GM12878 (cell line): ENCODE measurements at regions not wholly inside any gene's neighbourhood (a gene's known extent, or its start where the extent isn't known, plus 50 kb on each side); places are given as distances from the start of the nearest gene placed in this dataset.

ENCODE experiments used
- ATAC-seq: fragments of 200-7000 bp; cut with Tn5 transposase; 3 replicates; pipeline ENCODE4 v1.9.1; 2020; ENCODE audit warnings: mild to moderate bottlenecking, moderate library complexity
- BruUV-seq: library from RNA; stranded (reverse); fragments of 400-500 nt; replicated peaks from 2 replicates; lab custom pipeline; 2021; lab: Mats Ljungman, UMichigan
- CTCF ChIA-PET: fragments of 300-600 bp; sonication (Branson Sonifier 250); formaldehyde crosslinking; extraction: SDS; loops from one replicate; lab custom pipeline; 2021; ENCODE audit warnings: inconsistent platforms; lab: Yijun Ruan, JAX
- POLR2A ChIA-PET: fragments of 350-600 bp; formaldehyde crosslinking; extraction: SDS; loops from one replicate; lab custom pipeline; 2021; ENCODE audit warnings: inconsistent platforms; lab: Charles Lee
- RAD21 ChIA-PET: fragments of 300-600 bp; sonication (Branson Sonifier 250); formaldehyde crosslinking; loops from one replicate; lab custom pipeline; 2023; ENCODE audit warnings: antibody characterized with exemption; ENCODE audit not compliant: unreplicated experiment; lab: Charles Lee
- SMC1A ChIA-PET: fragments of 300-600 bp; sonication (Branson Sonifier 250); formaldehyde crosslinking; loops from one replicate; lab custom pipeline; 2023; ENCODE audit not compliant: unreplicated experiment, uncharacterized antibody; lab: Charles Lee
- DNase-seq: peaks from one replicate; pipeline ENCODE4 v3.0.0-alpha.2; 2011; ENCODE audit warnings: low read depth, low spot score
- FAIRE-seq: peaks from 3 replicates; lab custom pipeline; 2011; peaks lifted over from hg19 to GRCh38; lab: Jason Lieb, UNC
- H2AFZ ChIP-seq: 2 replicates; pipeline ENCODE4 v1.6.0; 2011; ENCODE audit warnings: low read depth, low read length, control low read depth; ENCODE audit not compliant: control insufficient read depth
- H3K27ac ChIP-seq: 2 replicates; pipeline ENCODE4 v1.5.1; 2011; ENCODE audit warnings: control low read depth; ENCODE audit not compliant: control insufficient read depth, insufficient read depth
- H3K27me3 ChIP-seq, 2 experiments: replicated peaks in 1 of 2; 2 replicates each; pipeline versions ENCODE4 v1.6.0 to v1.6.1; 2011; ENCODE audit warnings: low read length in 1 of 2; ENCODE audit not compliant: control insufficient read depth in 2 of 2, insufficient read depth in 2 of 2
- H3K36me3 ChIP-seq, 2 experiments: 2 replicates each; pipeline ENCODE4 v1.5.1; 2011; ENCODE audit warnings: low read length in 1 of 2; ENCODE audit not compliant: control insufficient read depth in 2 of 2, insufficient read depth in 2 of 2
- H3K4me1 ChIP-seq: 2 replicates; pipeline ENCODE4 v1.6.1; 2011; ENCODE audit warnings: mild to moderate bottlenecking, low read length, moderate library complexity, mixed read lengths; ENCODE audit not compliant: control insufficient read depth, insufficient read depth
- H3K4me2 ChIP-seq: 2 replicates; pipeline ENCODE4 v1.6.0; 2011; ENCODE audit warnings: control low read depth; ENCODE audit not compliant: control insufficient read depth, insufficient read depth
- H3K4me3 ChIP-seq: fragments of 200-600 bp; sonication (generic); 2 replicates; pipeline ENCODE4 v1.5.1; 2016
- H3K79me2 ChIP-seq: 2 replicates; pipeline ENCODE4 v1.6.0; 2011; ENCODE audit warnings: low read length; ENCODE audit not compliant: control insufficient read depth, insufficient read depth
- H3K9ac ChIP-seq: 2 replicates; pipeline ENCODE4 v1.8.0; 2011; ENCODE audit warnings: low read length, control low read depth, mixed read lengths; ENCODE audit not compliant: control insufficient read depth, insufficient read depth
- H3K9me3 ChIP-seq: replicated peaks from 3 replicates; pipeline ENCODE4 v1.5.1; 2011; ENCODE audit warnings: mild to moderate bottlenecking, low read length; ENCODE audit not compliant: control insufficient read depth, insufficient read depth
- H4K20me1 ChIP-seq: 2 replicates; pipeline ENCODE4 v1.6.0; 2011; ENCODE audit not compliant: control insufficient read depth, insufficient read depth
- ESRRA ChIP-seq: IDR thresholded peaks from 2 replicates; pipeline ENCODE4 v1.6.1; 2012; ENCODE audit warnings: mild to moderate bottlenecking, low read length, improper control_type of control experiment
- FOXK2 ChIP-seq: fragments of 450-650 bp; IDR thresholded peaks from 2 replicates; pipeline ENCODE4 v1.6.1; 2017; ENCODE audit warnings: mild to moderate bottlenecking, moderate library complexity
- HDAC2 ChIP-seq: fragments of 200-600 bp; sonication (generic); IDR thresholded peaks from 2 replicates; pipeline ENCODE4 v1.6.1; 2017
- JUNB ChIP-seq: IDR thresholded peaks from 2 replicates; pipeline ENCODE4 v1.6.1; 2016; ENCODE audit warnings: antibody characterized with exemption, mild to moderate bottlenecking
- KDM1A ChIP-seq: fragments of 200-600 bp; sonication (generic); IDR thresholded peaks from 2 replicates; pipeline ENCODE4 v1.6.1; 2016; ENCODE audit warnings: borderline replicate concordance
- LARP7 ChIP-seq: fragments of 450-650 bp; IDR thresholded peaks from 2 replicates; pipeline ENCODE4 v1.6.1; 2017; ENCODE audit warnings: mild to moderate bottlenecking
- MTA2 ChIP-seq: fragments of 450-650 bp; IDR thresholded peaks from 2 replicates; pipeline ENCODE4 v1.6.1; 2016; ENCODE audit warnings: low read depth, mild to moderate bottlenecking, moderate library complexity
- RCOR1 ChIP-seq: conservative IDR thresholded peaks from 2 replicates; pipeline ENCODE4 v1.6.1; 2012; ENCODE audit warnings: low read depth, low read length, improper control_type of control experiment
- RFX5 ChIP-seq: IDR thresholded peaks from 2 replicates; pipeline ENCODE4 v1.6.1; 2011; ENCODE audit warnings: low read depth, low read length, improper control_type of control experiment
- WGBS: methylation state at CpG from one replicate; pipeline ENCODE4 v1.1.6; 2016; ENCODE audit warnings: low lambda C conversion rate; ENCODE audit not compliant: insufficient replicate concordance, insufficient coverage; ENCODE audit errors: missing lambda C conversion rate; 5-methylcytosine and 5-hydroxymethylcytosine counted together
- in situ Hi-C: fragments of 300-500 bp; cut with MboI; formaldehyde crosslinking; loops from 9 replicates; pipeline ENCODE4 v1.14.3; 2018; ENCODE audit warnings: mixed read lengths
- intact Hi-C: fragments of 100-400 bp; cut with micrococcal nuclease; formaldehyde crosslinking; loops from one replicate; pipeline ENCODE4 v1.14.2; 2022; ENCODE audit not compliant: unreplicated experiment
- TF ChIP-seq, protein P1 (sequence below): fragments of 450-650 bp; formaldehyde crosslinking; IDR thresholded peaks from 2 replicates; pipeline ENCODE4 v1.5.0; 2022; ENCODE audit warnings: mild to moderate bottlenecking, missing genetic modification characterization
- TF ChIP-seq, protein P2 (sequence below): fragments of 150-350 bp; IDR thresholded peaks from 2 replicates; pipeline ENCODE4 v1.6.1; 2016; ENCODE audit warnings: low read depth, low read length

DNA sequence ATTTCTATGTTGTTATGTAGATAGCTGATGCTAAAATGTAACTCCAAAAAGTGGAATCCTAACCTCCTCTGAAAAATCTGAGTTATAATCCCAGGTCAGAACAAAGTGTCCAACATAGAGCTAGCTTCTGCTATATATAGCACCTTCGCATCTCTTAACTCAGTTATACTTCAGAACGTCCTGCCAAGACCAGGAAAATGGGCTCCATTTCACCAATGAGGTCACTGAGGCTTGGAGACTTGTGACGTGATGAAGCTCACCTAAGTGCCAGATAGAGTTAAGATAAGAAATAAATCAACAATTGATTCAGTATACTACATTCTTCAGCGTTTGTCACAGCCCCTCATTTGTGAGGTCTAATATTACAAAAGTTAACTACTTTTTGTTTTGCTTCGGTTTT is 88.8 kb downstream of the KCTD12 start:
- DNase-seq (no peak), FAIRE-seq (no peak), ATAC-seq (no peak)
- BruUV-seq = no TSS peak
- no peaks in the 10 kb centered on the region for H3K9me3 ChIP-seq
- H3K27me3 ChIP-seq = no peaks in the 10 kb centered on the region
- no peak overlapping the region for H2AFZ ChIP-seq
- TF ChIP-seq KDM1A (no peak), LARP7 (no peak), MTA2 (no peak), ESRRA (no peak), JUNB (no peak), RCOR1 (no peak), HDAC2 (no peak), RFX5 (no peak), FOXK2 (no peak)
- TF ChIP-seq, protein P1, sequence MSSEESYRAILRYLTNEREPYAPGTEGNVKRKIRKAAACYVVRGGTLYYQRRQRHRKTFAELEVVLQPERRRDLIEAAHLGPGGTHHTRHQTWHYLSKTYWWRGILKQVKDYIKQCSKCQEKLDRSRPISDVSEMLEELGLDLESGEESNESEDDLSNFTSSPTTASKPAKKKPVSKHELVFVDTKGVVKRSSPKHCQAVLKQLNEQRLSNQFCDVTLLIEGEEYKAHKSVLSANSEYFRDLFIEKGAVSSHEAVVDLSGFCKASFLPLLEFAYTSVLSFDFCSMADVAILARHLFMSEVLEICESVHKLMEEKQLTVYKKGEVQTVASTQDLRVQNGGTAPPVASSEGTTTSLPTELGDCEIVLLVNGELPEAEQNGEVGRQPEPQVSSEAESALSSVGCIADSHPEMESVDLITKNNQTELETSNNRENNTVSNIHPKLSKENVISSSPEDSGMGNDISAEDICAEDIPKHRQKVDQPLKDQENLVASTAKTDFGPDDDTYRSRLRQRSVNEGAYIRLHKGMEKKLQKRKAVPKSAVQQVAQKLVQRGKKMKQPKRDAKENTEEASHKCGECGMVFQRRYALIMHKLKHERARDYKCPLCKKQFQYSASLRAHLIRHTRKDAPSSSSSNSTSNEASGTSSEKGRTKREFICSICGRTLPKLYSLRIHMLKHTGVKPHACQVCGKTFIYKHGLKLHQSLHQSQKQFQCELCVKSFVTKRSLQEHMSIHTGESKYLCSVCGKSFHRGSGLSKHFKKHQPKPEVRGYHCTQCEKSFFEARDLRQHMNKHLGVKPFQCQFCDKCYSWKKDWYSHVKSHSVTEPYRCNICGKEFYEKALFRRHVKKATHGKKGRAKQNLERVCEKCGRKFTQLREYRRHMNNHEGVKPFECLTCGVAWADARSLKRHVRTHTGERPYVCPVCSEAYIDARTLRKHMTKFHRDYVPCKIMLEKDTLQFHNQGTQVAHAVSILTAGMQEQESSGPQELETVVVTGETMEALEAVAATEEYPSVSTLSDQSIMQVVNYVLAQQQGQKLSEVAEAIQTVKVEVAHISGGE (CRISPR knock-in tag) = no peak
- TF ChIP-seq, protein P2, sequence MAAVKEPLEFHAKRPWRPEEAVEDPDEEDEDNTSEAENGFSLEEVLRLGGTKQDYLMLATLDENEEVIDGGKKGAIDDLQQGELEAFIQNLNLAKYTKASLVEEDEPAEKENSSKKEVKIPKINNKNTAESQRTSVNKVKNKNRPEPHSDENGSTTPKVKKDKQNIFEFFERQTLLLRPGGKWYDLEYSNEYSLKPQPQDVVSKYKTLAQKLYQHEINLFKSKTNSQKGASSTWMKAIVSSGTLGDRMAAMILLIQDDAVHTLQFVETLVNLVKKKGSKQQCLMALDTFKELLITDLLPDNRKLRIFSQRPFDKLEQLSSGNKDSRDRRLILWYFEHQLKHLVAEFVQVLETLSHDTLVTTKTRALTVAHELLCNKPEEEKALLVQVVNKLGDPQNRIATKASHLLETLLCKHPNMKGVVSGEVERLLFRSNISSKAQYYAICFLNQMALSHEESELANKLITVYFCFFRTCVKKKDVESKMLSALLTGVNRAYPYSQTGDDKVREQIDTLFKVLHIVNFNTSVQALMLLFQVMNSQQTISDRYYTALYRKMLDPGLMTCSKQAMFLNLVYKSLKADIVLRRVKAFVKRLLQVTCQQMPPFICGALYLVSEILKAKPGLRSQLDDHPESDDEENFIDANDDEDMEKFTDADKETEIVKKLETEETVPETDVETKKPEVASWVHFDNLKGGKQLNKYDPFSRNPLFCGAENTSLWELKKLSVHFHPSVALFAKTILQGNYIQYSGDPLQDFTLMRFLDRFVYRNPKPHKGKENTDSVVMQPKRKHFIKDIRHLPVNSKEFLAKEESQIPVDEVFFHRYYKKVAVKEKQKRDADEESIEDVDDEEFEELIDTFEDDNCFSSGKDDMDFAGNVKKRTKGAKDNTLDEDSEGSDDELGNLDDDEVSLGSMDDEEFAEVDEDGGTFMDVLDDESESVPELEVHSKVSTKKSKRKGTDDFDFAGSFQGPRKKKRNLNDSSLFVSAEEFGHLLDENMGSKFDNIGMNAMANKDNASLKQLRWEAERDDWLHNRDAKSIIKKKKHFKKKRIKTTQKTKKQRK = no peak
- ChIA-PET CTCF (no interaction called here), RAD21 (interaction anchor here (0.7 kb wide), 1 partner anchor 766 kb away, joined by 3 read pairs; no protein-coding TSS in a partner anchor), SMC1A (no interaction called here), POLR2A (no interaction called here)
- no peak overlapping the region for H3K4me2 ChIP-seq
- intact Hi-C loops = no loop called here
- 47% methylated on average over 5 of the region's 5 CpGs for WGBS
- H4K20me1 ChIP-seq = no peaks in the 10 kb centered on the region
- no peak overlapping the region for H3K27ac ChIP-seq
- in situ Hi-C loops = no loop called here
- no peaks in the 10 kb centered on the region for H3K36me3 ChIP-seq
- no peaks in the 10 kb centered on the region for H3K79me2 ChIP-seq
- no peak overlapping the region for H3K9ac ChIP-seq
- no peaks in the 10 kb centered on the region; the same call in 1 of the 2 replicates for H3K4me1 ChIP-seq
- no peak overlapping the region for H3K4me3 ChIP-seq
